Small intestine (tissue), 7 donors: ENCODE measurements at regions not wholly inside any gene's neighbourhood (a gene's known extent, or its start where the extent isn't known, plus 50 kb on each side); places are given as distances from the start of the nearest gene placed in this dataset.

Experiments used
- DNase-seq, 2 donors: peaks; one replicate each; pipeline versions ENCODE4 v3.0.0 to v3.0.0-alpha.2; 2013
- FAIRE-seq: peaks from 2 replicates; lab custom pipeline; 2012; peaks lifted over from hg19 to GRCh38; lab: Jason Lieb, UNC
- H3K27ac ChIP-seq, 3 donors: one replicate each; pipeline ENCODE4 v1.5.1; 2013; ENCODE audit warnings: low read length in 2 of 3, mild to moderate bottlenecking in 2 of 3, control low read depth in 1 of 3, inconsistent platforms in 1 of 3, low read depth in 1 of 3, moderate library complexity in 1 of 3
- H3K27me3 ChIP-seq, 3 donors: one replicate each; pipeline ENCODE4 v1.6.1; 2013; ENCODE audit warnings: low read length in 3 of 3, inconsistent platforms in 1 of 3; ENCODE audit not compliant: control insufficient read depth in 3 of 3, insufficient read depth in 3 of 3
- H3K36me3 ChIP-seq, 3 donors: one replicate each; pipeline ENCODE4 v1.6.1; 2013; ENCODE audit warnings: low read length in 3 of 3, inconsistent platforms in 1 of 3, low read depth in 1 of 3, mild to moderate bottlenecking in 1 of 3, moderate library complexity in 1 of 3; ENCODE audit not compliant: control insufficient read depth in 3 of 3, insufficient read depth in 2 of 3
- H3K4me1 ChIP-seq, 3 donors: one replicate each; pipeline ENCODE4 v1.6.1; 2013; ENCODE audit warnings: low read length in 2 of 3, inconsistent platforms in 1 of 3, low read depth in 1 of 3, mild to moderate bottlenecking in 1 of 3, moderate library complexity in 1 of 3; ENCODE audit not compliant: control insufficient read depth in 3 of 3, insufficient read depth in 2 of 3
- H3K4me3 ChIP-seq, 3 donors: one replicate each; pipeline ENCODE4 v1.5.1; 2013; ENCODE audit warnings: low read length in 3 of 3, control low read depth in 1 of 3, inconsistent platforms in 1 of 3, low read depth in 1 of 3, mild to moderate bottlenecking in 1 of 3, moderate library complexity in 1 of 3
- H3K9me3 ChIP-seq, 2 donors: one replicate each; pipeline ENCODE4 v1.6.1; 2013; ENCODE audit warnings: low read depth in 1 of 2, low read length in 1 of 2; ENCODE audit not compliant: control insufficient read depth in 2 of 2, insufficient read depth in 1 of 2
- WGBS, 3 donors: extraction: QIAGEN DNeasy Blood & Tissue Kit; methylation state at CpG; one replicate each; pipeline ENCODE4 v1.1.7; 2013; 5-methylcytosine and 5-hydroxymethylcytosine counted together
- donor health status: healthy with polysubstance abuse.
- donor health status: control.
- donor health status: control.
- donor health status: Bipolar disorder and iron deficiency.
- donor health status: healthy.

- DNase-seq (no peak), FAIRE-seq (no peak)
- Histone ChIP-seq H3K36me3 (no peaks in the 10 kb centered on the region), H3K27me3 (no peaks in the 10 kb centered on the region), H3K4me1 (no peaks in the 10 kb centered on the region), H3K4me3 (no peak overlapping the region), H3K27ac (no peak overlapping the region), H3K9me3 (no peaks in the 10 kb centered on the region)
- 83 to 100% (median 98%) methylated on average over 1 of the region's 1 CpG for WGBS, 3 donors
Measured at GRCh38 chr21:35220301-35220700, 171.2 kb upstream of the RUNX1 start.

- Histone ChIP-seq H3K4me1 (no peaks in the 10 kb centered on the region), H3K27ac (no peak overlapping the region), H3K27me3 (no peaks in the 10 kb centered on the region), H3K9me3 (no peaks in the 10 kb centered on the region), H3K4me3 (no peak overlapping the region), H3K36me3 (no peaks in the 10 kb centered on the region)
- 90 to 98% (median 93%) methylated on average over 2 of the region's 2 CpGs for WGBS, 3 donors
- FAIRE-seq (no peak), DNase-seq (no peak)
Measured at GRCh38 chr21:35219719-35220118, 170.6 kb upstream of the RUNX1 start.

GRCh38 chr21:35219291-35219690 lies 170.2 kb upstream of the RUNX1 start:
- Histone ChIP-seq H3K27ac (no peak overlapping the region), H3K4me1 (no peaks in the 10 kb centered on the region), H3K9me3 (no peaks in the 10 kb centered on the region), H3K4me3 (no peak overlapping the region), H3K36me3 (no peaks in the 10 kb centered on the region), H3K27me3 (no peaks in the 10 kb centered on the region)
- FAIRE-seq (no peak), DNase-seq (no peak)
- WGBS, 3 donors, result 69 to 91% (median 87%) methylated on average over 2 of the region's 2 CpGs

- DNase-seq, result no peak
- Histone ChIP-seq H3K4me3 (no peak overlapping the region), H3K27me3 (no peaks in the 10 kb centered on the region), H3K27ac (no peak overlapping the region), H3K36me3 (no peaks in the 10 kb centered on the region), H3K4me1 (peaks cover 0 to 2% (median 0%) of the 10 kb centered on the region in 3 donors), H3K9me3 (no peaks in the 10 kb centered on the region)
- no peak for FAIRE-seq
- WGBS, 3 donors, result 87 to 91% (median 88%) methylated on average over 1 of the region's 1 CpG
Measured at GRCh38 chr21:35217504-35218060, 168.5 kb upstream of the RUNX1 start.

- DNase-seq, result no peak
- FAIRE-seq, result no peak
Measured at GRCh38 chr21:35216996-35217395, 167.9 kb upstream of the RUNX1 start.

GRCh38 chr21:35215870-35216269 lies 166.8 kb upstream of the RUNX1 start:
- DNase-seq (no peak), FAIRE-seq (no peak)
- H3K27ac ChIP-seq, result no peak overlapping the region
- H3K4me3 ChIP-seq, result no peak overlapping the region
- H3K36me3 ChIP-seq, result no peaks in the 10 kb centered on the region
- H3K9me3 ChIP-seq, result no peaks in the 10 kb centered on the region
- H3K4me1 ChIP-seq, result peaks cover 0 to 2% (median 0%) of the 10 kb centered on the region in 3 donors
- 77 to 79% (median 79%) methylated on average over 1 of the region's 1 CpG for WGBS, 3 donors
- H3K27me3 ChIP-seq, result no peaks in the 10 kb centered on the region

More at GRCh38 chr21:35216996-35217395, 167.9 kb upstream of the RUNX1 start:
- 91 to 93% (median 92%) methylated on average over 1 of the region's 1 CpG for WGBS, 3 donors
- Histone ChIP-seq H3K27ac (no peak overlapping the region), H3K4me3 (no peak overlapping the region), H3K4me1 (peaks cover 0 to 2% (median 0%) of the 10 kb centered on the region in 3 donors), H3K27me3 (no peaks in the 10 kb centered on the region), H3K9me3 (no peaks in the 10 kb centered on the region), H3K36me3 (no peaks in the 10 kb centered on the region)

- 64 to 85% (median 79%) methylated on average over 3 of the region's 3 CpGs for WGBS, 3 donors
- FAIRE-seq (no peak), DNase-seq (no peak)
- peaks cover 0 to 5% (median 0%) of the 10 kb centered on the region in 3 donors for H3K4me1 ChIP-seq
- peak overlapping the region in 1 of 3 donors; percentile 59 for H3K27ac ChIP-seq
- H3K4me3 ChIP-seq, result no peak overlapping the region
- no peaks in the 10 kb centered on the region for H3K36me3 ChIP-seq
- no peaks in the 10 kb centered on the region for H3K9me3 ChIP-seq
- H3K27me3 ChIP-seq, result peaks cover 0 to 2% (median 0%) of the 10 kb centered on the region in 3 donors
Measured at GRCh38 chr21:35212393-35213127, 163.5 kb upstream of the RUNX1 start.

GRCh38 chr21:35211782-35212181 lies 162.7 kb upstream of the RUNX1 start:
- Histone ChIP-seq H3K4me3 (no peak overlapping the region), H3K4me1 (peaks cover 0 to 5% (median 0%) of the 10 kb centered on the region in 3 donors), H3K27ac (no peak overlapping the region), H3K27me3 (peaks cover 0 to 2% (median 0%) of the 10 kb centered on the region in 3 donors), H3K36me3 (no peaks in the 10 kb centered on the region), H3K9me3 (no peaks in the 10 kb centered on the region)
- FAIRE-seq (no peak), DNase-seq (no peak)
- 63 to 70% (median 70%) methylated on average over 6 of the region's 6 CpGs for WGBS, 3 donors
